T-cell (primary cell): ENCODE measurements at regions not wholly inside any gene's neighbourhood (a gene's known extent, or its start where the extent isn't known, plus 50 kb on each side); places are given as distances from the start of the nearest gene placed in this dataset.

Experiments used
- ATAC-seq, 4 experiments: fragments of 200-7000 bp in 3 of 4; fragments of 150-1000 bp in 1 of 4; cut with Tn5 transposase; replicated peaks in 1 of 4; 1 replicate in 3 of 4; 2 replicates in 1 of 4; pipeline ENCODE4 v1.10.0; 2021; ENCODE audit warnings: moderate library complexity in 3 of 4, mild to moderate bottlenecking in 2 of 4, moderate number of reproducible peaks in 1 of 4
- CTCF ChIA-PET, 2 donors: fragments of 300-600 bp; sonication (Branson Sonifier 250); formaldehyde crosslinking; loops; one replicate each; lab custom pipeline; 2022; ENCODE audit warnings: antibody characterized with exemption in 2 of 2; lab: Charles Lee
- POLR2A ChIA-PET, 2 donors: fragments of 300-600 bp; sonication (Branson Sonifier 250); formaldehyde crosslinking; loops; one replicate each; lab custom pipeline; 2022; ENCODE audit warnings: antibody characterized with exemption in 2 of 2; lab: Charles Lee
- DNase-seq, 35 experiments: peaks; one replicate each; pipeline versions ENCODE4 v3.0.0 to v3.0.0-alpha.2; 2013 to 2023
- H3K27ac ChIP-seq: one replicate; pipeline ENCODE4 v1.5.1; 2013; ENCODE audit warnings: low read length
- H3K27me3 ChIP-seq, 2 experiments: replicated peaks in 1 of 2; 1 replicate in 1 of 2; 2 replicates in 1 of 2; pipeline versions ENCODE4 v1.6.1 to v1.7.0; 2013; ENCODE audit warnings: low read length in 1 of 2, mixed read lengths in 1 of 2; ENCODE audit not compliant: control insufficient read depth in 2 of 2, insufficient read depth in 2 of 2; ENCODE audit errors: extremely low read depth in 1 of 2
- H3K36me3 ChIP-seq, 2 donors: 1 replicate in 1 of 2; 2 replicates in 1 of 2; pipeline versions ENCODE4 v1.6.1 to v1.7.0; 2013; ENCODE audit warnings: low read length in 1 of 2; ENCODE audit not compliant: control insufficient read depth in 2 of 2, insufficient read depth in 1 of 2; ENCODE audit errors: extremely low read depth in 1 of 2
- H3K4me1 ChIP-seq, 2 experiments: 1 replicate in 1 of 2; 2 replicates in 1 of 2; pipeline versions ENCODE4 v1.6.1 to v1.7.0; 2013; ENCODE audit warnings: low read length in 2 of 2, mixed read lengths in 1 of 2; ENCODE audit not compliant: insufficient read depth in 2 of 2, control insufficient read depth in 1 of 2; ENCODE audit errors: extremely low read depth in 1 of 2
- H3K4me3 ChIP-seq, 2 donors: 1 replicate in 1 of 2; 2 replicates in 1 of 2; pipeline versions ENCODE4 v1.5.1 to v1.7.0; 2013; ENCODE audit warnings: mild to moderate bottlenecking in 2 of 2, low read length in 1 of 2, moderate library complexity in 1 of 2; ENCODE audit not compliant: control insufficient read depth in 1 of 2; ENCODE audit errors: extremely low read depth in 1 of 2
- H3K9me3 ChIP-seq: 2 replicates; pipeline ENCODE4 v1.7.0; 2013
- H3K27ac Mint-ChIP-seq, 2 donors: one replicate each; pipeline ENCODE4 v1.8.0; 2020 to 2021; ENCODE audit warnings: mild to moderate bottlenecking in 2 of 2, mixed read lengths in 2 of 2
- H3K27me3 Mint-ChIP-seq, 2 donors: one replicate each; pipeline ENCODE4 v1.8.0; 2021 to 2022; ENCODE audit warnings: mixed read lengths in 2 of 2
- H3K36me3 Mint-ChIP-seq: one replicate; pipeline ENCODE4 v1.8.0; 2021; ENCODE audit warnings: mixed read lengths
- H3K4me1 Mint-ChIP-seq, 3 donors: one replicate each; pipeline ENCODE4 v1.8.0; 2020 to 2022; ENCODE audit warnings: mixed read lengths in 3 of 3, mild to moderate bottlenecking in 1 of 3
- H3K4me3 Mint-ChIP-seq, 3 donors: one replicate each; pipeline ENCODE4 v1.8.0; 2020 to 2022; ENCODE audit warnings: mild to moderate bottlenecking in 3 of 3, mixed read lengths in 3 of 3, moderate library complexity in 3 of 3
- H3K9me3 Mint-ChIP-seq, 3 donors: one replicate each; pipeline ENCODE4 v1.8.0; 2020 to 2022; ENCODE audit warnings: mixed read lengths in 3 of 3
- WGBS: methylation state at CpG from one replicate; pipeline ENCODE4 v1.1.5; 2013; ENCODE audit warnings: missing lambda C conversion rate; ENCODE audit not compliant: insufficient coverage; 5-methylcytosine and 5-hydroxymethylcytosine counted together

GRCh38 chr4:100953616-100954015 is 393.7 kb downstream of the PPP3CA start:
- no peaks in the 10 kb centered on the region for H3K4me1 ChIP-seq
- no peaks in the 10 kb centered on the region for H3K27me3 ChIP-seq
- H3K27ac ChIP-seq, result no peak overlapping the region
- H3K9me3 ChIP-seq, result no peaks in the 10 kb centered on the region
- Mint-ChIP-seq H3K9me3 (no peaks in the 10 kb centered on the region), H3K27me3 (peaks cover 4 to 9% of the 10 kb centered on the region in 2 donors), H3K4me1 (no peaks in the 10 kb centered on the region), H3K36me3 (no peaks in the 10 kb centered on the region), H3K4me3 (no peak overlapping the region), H3K27ac (no peak overlapping the region)
- ChIA-PET CTCF (interaction anchor here in 1 of 2 donors (0.8 kb wide), 1 partner anchor 1477 kb away, joined by 8 read pairs; no protein-coding TSS in a partner anchor), POLR2A (interaction anchor here in 1 of 2 donors (0.5 kb wide), 1 partner anchor 258 kb away, joined by 3 read pairs; no protein-coding TSS in a partner anchor)
- ATAC-seq, result no peak
- no peak for DNase-seq
- no peak overlapping the region for H3K4me3 ChIP-seq
- no peaks in the 10 kb centered on the region for H3K36me3 ChIP-seq

DNA sequence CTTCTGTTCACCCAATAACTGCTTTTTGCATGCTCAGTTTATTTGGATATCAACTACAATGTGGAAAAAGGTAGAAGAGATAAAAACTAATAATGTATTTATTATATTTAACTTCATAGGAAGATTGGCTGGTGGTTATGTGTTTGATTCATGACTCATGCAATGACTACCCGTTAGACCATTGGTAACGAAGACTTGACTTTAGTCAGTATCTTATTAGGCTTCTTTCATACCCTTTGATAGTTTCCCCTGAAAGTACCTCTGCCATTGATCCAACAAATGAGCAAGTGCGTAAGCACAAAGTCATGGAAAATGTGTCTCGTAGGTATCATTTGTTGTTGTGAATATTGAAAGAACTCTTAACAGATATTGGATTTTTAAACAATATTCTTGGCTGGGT is 394.7 kb downstream of the PPP3CA start:
- H3K9me3 Mint-ChIP-seq, result no peaks in the 10 kb centered on the region
- CTCF ChIA-PET, result no interaction called here
- ATAC-seq (no peak), DNase-seq (no peak)
- POLR2A ChIA-PET, result interaction anchor here in 1 of 2 donors (0.6 kb wide), 1 partner anchor 86 kb away, joined by 3 read pairs; no protein-coding TSS in a partner anchor
- H3K4me3 Mint-ChIP-seq, result no peak overlapping the region
- no peak overlapping the region for H3K27ac Mint-ChIP-seq
- no peaks in the 10 kb centered on the region for H3K36me3 Mint-ChIP-seq
- H3K4me1 Mint-ChIP-seq, result no peaks in the 10 kb centered on the region
- Histone ChIP-seq H3K4me1 (no peaks in the 10 kb centered on the region), H3K27ac (no peak overlapping the region), H3K36me3 (no peaks in the 10 kb centered on the region), H3K4me3 (no peak overlapping the region), H3K27me3 (no peaks in the 10 kb centered on the region), H3K9me3 (no peaks in the 10 kb centered on the region)
- H3K27me3 Mint-ChIP-seq, result peaks cover 7 to 12% of the 10 kb centered on the region in 2 donors
- no CpG with 5 or more reads among the region's 4 CpGs for WGBS

- WGBS, result 100% methylated on average over 1 of the region's 3 CpGs
- Histone ChIP-seq H3K9me3 (no peaks in the 10 kb centered on the region), H3K27ac (no peak overlapping the region), H3K4me3 (no peak overlapping the region), H3K36me3 (no peaks in the 10 kb centered on the region), H3K27me3 (no peaks in the 10 kb centered on the region), H3K4me1 (no peaks in the 10 kb centered on the region)
- Mint-ChIP-seq H3K4me1 (no peaks in the 10 kb centered on the region), H3K36me3 (no peaks in the 10 kb centered on the region), H3K27me3 (peaks cover 9 to 13% of the 10 kb centered on the region in 2 donors), H3K4me3 (no peak overlapping the region), H3K9me3 (peaks cover 0 to 3% (median 0%) of the 10 kb centered on the region in 3 donors), H3K27ac (no peak overlapping the region)
- CTCF ChIA-PET, result interaction anchor here in 1 of 2 donors (0.6 kb wide), 1 partner anchor 19 kb away, joined by 3 read pairs; no protein-coding TSS in a partner anchor
- POLR2A ChIA-PET, result no interaction called here
- ATAC-seq, result no peak
- no peak for DNase-seq
These were observed 397.9 kb downstream of the PPP3CA start for GRCh38 chr4:100949350-100949935.

- POLR2A ChIA-PET, result no interaction called here
- CTCF ChIA-PET, result interaction anchor here in 1 of 2 donors (0.6 kb wide), 1 partner anchor 59 kb away, joined by 5 read pairs; no protein-coding TSS in a partner anchor
- no peak overlapping the region for H3K27ac Mint-ChIP-seq
These were observed 398.4 kb downstream of the PPP3CA start for GRCh38 chr4:100948911-100949310.

GRCh38 chr4:100945789-100946188 is 401.5 kb downstream of the PPP3CA start:
- Histone ChIP-seq H3K27ac (no peak overlapping the region), H3K27me3 (no peaks in the 10 kb centered on the region), H3K36me3 (no peaks in the 10 kb centered on the region), H3K4me1 (no peaks in the 10 kb centered on the region), H3K9me3 (no peaks in the 10 kb centered on the region), H3K4me3 (no peak overlapping the region)
- Mint-ChIP-seq H3K36me3 (no peaks in the 10 kb centered on the region), H3K27me3 (peaks cover 13% of the 10 kb centered on the region in 2 donors), H3K4me3 (no peak overlapping the region), H3K9me3 (peaks cover 4 to 10% (median 8%) of the 10 kb centered on the region in 3 donors), H3K4me1 (no peaks in the 10 kb centered on the region), H3K27ac (no peak overlapping the region)
- DNase-seq (no peak), ATAC-seq (no peak)
- ChIA-PET CTCF (interaction anchor here in 1 of 2 donors (0.5 kb wide), 1 partner anchor 204 kb away, joined by 3 read pairs; no protein-coding TSS in a partner anchor), POLR2A (interaction anchor here (0.6 to 0.7 kb wide), 2 partner anchors 160 to 465 kb away, joined by 3 to 4 read pairs; no protein-coding TSS in a partner anchor)

More at GRCh38 chr4:100948911-100949310, 398.4 kb downstream of the PPP3CA start:
- Histone ChIP-seq H3K4me3 (no peak overlapping the region), H3K27ac (no peak overlapping the region), H3K4me1 (no peaks in the 10 kb centered on the region), H3K27me3 (no peaks in the 10 kb centered on the region), H3K9me3 (no peaks in the 10 kb centered on the region), H3K36me3 (no peaks in the 10 kb centered on the region)
- ATAC-seq (no peak), DNase-seq (no peak)
- WGBS, result no CpG with 5 or more reads among the region's 4 CpGs
- no peaks in the 10 kb centered on the region for H3K4me1 Mint-ChIP-seq
- H3K36me3 Mint-ChIP-seq, result no peaks in the 10 kb centered on the region
- peaks cover 9 to 13% of the 10 kb centered on the region in 2 donors for H3K27me3 Mint-ChIP-seq
- H3K4me3 Mint-ChIP-seq, result no peak overlapping the region
- peaks cover 0 to 4% (median 0%) of the 10 kb centered on the region in 3 donors for H3K9me3 Mint-ChIP-seq

DNA sequence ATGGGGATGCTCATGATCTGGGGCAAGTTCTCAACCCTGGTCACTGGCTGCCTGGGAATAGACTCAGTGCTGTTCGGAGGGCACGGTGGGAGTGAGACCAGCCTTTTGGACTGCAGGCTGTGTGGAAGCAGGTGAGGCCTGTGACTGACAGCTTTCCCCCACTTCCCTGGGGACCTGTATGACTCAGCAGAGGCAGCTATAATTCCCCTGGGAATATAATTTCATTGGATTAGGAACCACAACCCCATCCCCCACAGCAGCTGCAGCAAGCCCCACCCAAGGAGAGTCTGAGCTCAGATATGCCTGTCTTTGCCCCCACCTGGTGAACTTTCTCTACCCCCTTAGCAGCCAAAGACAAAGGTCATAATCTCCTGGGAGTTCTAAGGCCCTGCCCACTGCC is 408.6 kb downstream of the PPP3CA start:
- Histone ChIP-seq H3K36me3 (no peaks in the 10 kb centered on the region), H3K27ac (no peak overlapping the region), H3K4me1 (no peaks in the 10 kb centered on the region), H3K27me3 (no peaks in the 10 kb centered on the region), H3K4me3 (no peak overlapping the region), H3K9me3 (no peaks in the 10 kb centered on the region)
- no CpG with 5 or more reads among the region's 2 CpGs for WGBS
- POLR2A ChIA-PET, result no interaction called here
- Mint-ChIP-seq H3K27ac (no peak overlapping the region), H3K36me3 (no peaks in the 10 kb centered on the region), H3K27me3 (peaks cover 5% of the 10 kb centered on the region in 2 donors), H3K4me3 (no peak overlapping the region), H3K9me3 (peaks cover 4 to 10% (median 5%) of the 10 kb centered on the region in 3 donors), H3K4me1 (no peaks in the 10 kb centered on the region)
- DNase-seq, result no peak
- no peak for ATAC-seq
- CTCF ChIA-PET, result no interaction called here
